ENCODE measurements at regions not wholly inside any gene's neighbourhood (a gene's known extent, or its start where the extent isn't known, plus 50 kb on each side); places are given as distances from the start of the nearest gene placed in this dataset.

GRCh38 chr13:107205318-107206104 lies 637.6 kb upstream of the ARGLU1 start (continued):
- TF ChIP-seq IRF3 (IDR thresholded peaks at IDR 0.05; ENCODE audit: low read depth, low read length) (no peak), NRF1 (IDR thresholded peaks at IDR 0.05; ENCODE audit: low read depth, low read length) (no peak), USF2 (IDR thresholded peaks at IDR 0.05; ENCODE audit: borderline replicate concordance, low read depth, low read length) (no peak), PBX3 (IDR thresholded peaks at IDR 0.05) (peak; percentile 26; the same call in 1 of the 2 replicates), TEAD4 (IDR thresholded peaks at IDR 0.05; ENCODE audit: borderline replicate concordance, insufficient read depth) (no peak), RFX5 (IDR thresholded peaks at IDR 0.05; ENCODE audit: low read length) (0 out of 2 replicates have a peak, but pooled peaks have one; percentile 46), JUND (IDR thresholded peaks at IDR 0.05) (no peak), CHD2 (IDR thresholded peaks at IDR 0.05; ENCODE audit: low read length, partially characterized antibody) (no peak), RCOR1 (IDR thresholded peaks at IDR 0.05; ENCODE audit: low read length) (no peak), YY1 (IDR thresholded peaks at IDR 0.05; ENCODE audit: low read depth) (no peak), MXI1 (IDR thresholded peaks at IDR 0.05; ENCODE audit: low read depth, low read length) (no peak), RXRA (IDR thresholded peaks at IDR 0.05; ENCODE audit: borderline replicate concordance, low read depth) (no peak), TCF12 (IDR thresholded peaks at IDR 0.05) (no peak)

- Histone ChIP-seq H3F3A (replicated peaks; ENCODE audit: insufficient read depth) (no peaks in the 10 kb centered on the region), H3K9me3 (no peaks in the 10 kb centered on the region), H3K4me2 (no peak overlapping the region), H3K4me3 (ENCODE audit: low read depth in 2 of 2, low read length in 1 of 2) (no peak overlapping the region), H3K27ac (ENCODE audit: low read depth in 2 of 2, low read length in 1 of 2) (no peak overlapping the region), H3K27me3 (ENCODE audit: insufficient read depth) (no peaks in the 10 kb centered on the region), H3K9ac (no peak overlapping the region), H3K4me1 (ENCODE audit: control insufficient read depth in 1 of 2, insufficient read depth in 2 of 2, low read depth in 1 of 2, low read length in 1 of 2) (peaks cover 3 to 8% of the 10 kb centered on the region in 2 experiments; a peak in 2 of 4 replicates), H2AFZ (ENCODE audit: low read depth) (no peak overlapping the region), H3K36me3 (replicated peaks in 1 of 2; ENCODE audit: control insufficient read depth in 1 of 2, insufficient read depth in 2 of 2, low read length in 1 of 2) (no peaks in the 10 kb centered on the region), H4K20me1 (ENCODE audit: insufficient read depth) (no peaks in the 10 kb centered on the region), H3K9me2 (no peaks in the 10 kb centered on the region), H3K79me2 (ENCODE audit: insufficient read depth) (no peaks in the 10 kb centered on the region)
- TF ChIP-seq ELF1 (IDR thresholded peaks at IDR 0.05) = no peak
- TF ChIP-seq CTCF (IDR thresholded peaks at IDR 0.05) = peak; percentile 41
- no peak for TF ChIP-seq IRF3 (IDR thresholded peaks at IDR 0.05; ENCODE audit: low read depth, low read length)
- TF ChIP-seq RAD21 (IDR thresholded peaks at IDR 0.05; ENCODE audit: low read length) = peak; percentile 25; the same call in 1 of the 2 replicates
- no peak for TF ChIP-seq GABPA (IDR thresholded peaks at IDR 0.05; ENCODE audit: low read depth)
- peak; percentile 38 for DNase-seq
- ChIA-PET CTCF (interaction anchor here (0.6 to 3.1 kb wide), 16 partner anchors 7 to 979 kb away, joined by 3 to 17 read pairs (median 3); a partner anchor contains a TSS), POLR2A (no interaction called here)
- WGBS (ENCODE audit: low lambda C conversion rate) = 81% methylated on average over 9 of the region's 11 CpGs
Measured at GRCh38 chr13:107203146-107203847, 635.4 kb upstream of the ARGLU1 start.
